ENCODE measurements at regions not wholly inside any gene's neighbourhood (a gene's known extent, or its start where the extent isn't known, plus 50 kb on each side); places are given as distances from the start of the nearest gene placed in this dataset.

- TF ChIP-seq CTCF (IDR thresholded peaks at IDR 0.05; ENCODE audit: unreplicated experiment): no peak
- no peaks in the 10 kb centered on the region for H3K9me3 Mint-ChIP-seq (ENCODE audit: low read depth)
- no peak overlapping the region for H3K4me3 Mint-ChIP-seq (ENCODE audit: low read depth)
- no peak for DNase-seq (ENCODE audit: low spot score, unreplicated experiment)
- H3K27ac Mint-ChIP-seq: no peak overlapping the region
- no peaks in the 10 kb centered on the region for H3K4me1 Mint-ChIP-seq (ENCODE audit: low read depth)
- no peaks in the 10 kb centered on the region for H3K36me3 Mint-ChIP-seq (ENCODE audit: insufficient read depth)
- peaks cover 3% of the 10 kb centered on the region for H3K27me3 Mint-ChIP-seq
Observed at GRCh38 chr7:41872966-41873365, 170.1 kb upstream of the INHBA start.

- no peak overlapping the region for H3K27ac Mint-ChIP-seq
- peaks cover 4% of the 10 kb centered on the region for H3K9me3 Mint-ChIP-seq (ENCODE audit: low read depth)
- no peak for TF ChIP-seq CTCF (IDR thresholded peaks at IDR 0.05; ENCODE audit: unreplicated experiment)
- no peak for DNase-seq (ENCODE audit: low spot score, unreplicated experiment)
- H3K4me3 Mint-ChIP-seq (ENCODE audit: low read depth): no peak overlapping the region
- no peaks in the 10 kb centered on the region for H3K4me1 Mint-ChIP-seq (ENCODE audit: low read depth)
- peaks cover 3% of the 10 kb centered on the region for H3K27me3 Mint-ChIP-seq
- H3K36me3 Mint-ChIP-seq (ENCODE audit: insufficient read depth): no peaks in the 10 kb centered on the region
Observed at GRCh38 chr7:41870461-41871138, 167.7 kb upstream of the INHBA start.

DNA sequence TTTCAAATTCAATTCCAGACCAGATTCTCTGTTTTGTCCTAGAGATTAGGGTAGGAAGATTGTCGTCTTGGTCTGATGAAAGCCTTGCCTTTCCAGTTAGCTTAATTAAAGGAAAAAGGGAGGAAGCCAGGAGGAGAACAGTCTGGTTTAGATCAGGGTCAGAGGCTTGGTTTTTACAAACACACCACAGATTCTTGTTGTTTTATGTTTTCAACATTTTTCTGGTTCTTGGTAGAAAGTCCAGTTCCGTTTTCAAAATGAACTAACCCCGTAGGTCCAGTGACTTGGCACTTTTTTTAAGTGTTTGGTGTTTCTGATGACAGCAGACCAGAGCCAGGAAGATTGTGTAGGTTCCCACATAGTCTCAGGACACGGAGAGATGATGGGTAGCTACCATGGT, 167.1 kb upstream of the INHBA start:
- no peak overlapping the region for H3K4me3 Mint-ChIP-seq (ENCODE audit: low read depth)
- DNase-seq (ENCODE audit: low spot score, unreplicated experiment): no peak
- H3K9me3 Mint-ChIP-seq (ENCODE audit: low read depth): peaks cover 8% of the 10 kb centered on the region
- no peaks in the 10 kb centered on the region for H3K4me1 Mint-ChIP-seq (ENCODE audit: low read depth)
- no peak overlapping the region for H3K27ac Mint-ChIP-seq
- H3K36me3 Mint-ChIP-seq (ENCODE audit: insufficient read depth): no peaks in the 10 kb centered on the region
- no peak for TF ChIP-seq CTCF (IDR thresholded peaks at IDR 0.05; ENCODE audit: unreplicated experiment)
- H3K27me3 Mint-ChIP-seq: peaks cover 3% of the 10 kb centered on the region

DNA sequence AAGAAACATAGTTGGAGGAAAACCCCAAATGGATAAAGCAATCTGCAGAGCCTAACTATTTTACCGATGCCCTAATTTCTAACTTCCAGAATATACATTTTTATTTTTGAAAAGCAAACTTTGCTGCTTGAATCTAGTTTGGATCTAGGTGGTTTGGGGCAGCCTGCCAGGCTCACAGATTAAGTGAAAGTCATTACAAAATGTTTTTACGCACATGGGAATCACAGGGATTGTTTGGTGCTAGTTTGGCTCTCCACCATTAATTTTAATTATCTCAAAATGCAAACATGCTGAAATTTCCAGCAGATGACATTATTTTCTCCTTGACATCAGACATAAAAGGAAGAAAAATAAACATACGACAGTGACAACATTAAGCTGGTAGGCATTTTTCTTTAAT, 166.7 kb upstream of the INHBA start:
- no peak for DNase-seq (ENCODE audit: low spot score, unreplicated experiment)
- Mint-ChIP-seq H3K27ac (no peak overlapping the region), H3K4me3 (ENCODE audit: low read depth) (no peak overlapping the region), H3K27me3 (peaks cover 1% of the 10 kb centered on the region), H3K9me3 (ENCODE audit: low read depth) (peaks cover 8% of the 10 kb centered on the region), H3K36me3 (ENCODE audit: insufficient read depth) (no peaks in the 10 kb centered on the region), H3K4me1 (ENCODE audit: low read depth) (no peaks in the 10 kb centered on the region)
- TF ChIP-seq CTCF (IDR thresholded peaks at IDR 0.05; ENCODE audit: unreplicated experiment): no peak

DNA sequence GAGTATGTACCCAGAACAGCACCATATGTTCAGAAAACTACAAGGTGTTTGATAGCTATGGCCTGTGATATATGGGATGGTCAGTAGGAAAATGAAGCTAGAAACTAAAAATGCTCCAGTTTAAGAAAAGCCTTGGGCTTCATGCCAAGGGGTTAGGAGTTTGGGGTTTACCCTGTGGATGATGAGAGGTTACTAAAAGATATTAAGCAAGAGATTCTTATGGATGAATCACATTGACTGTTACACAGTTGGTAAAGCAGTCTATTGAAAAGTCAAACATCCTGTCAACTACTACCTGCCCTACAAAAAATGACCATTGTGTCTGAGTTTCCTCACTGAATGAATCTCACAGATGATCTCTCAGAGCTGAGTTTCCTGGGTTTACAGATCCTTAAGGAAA, 166.2 kb upstream of the INHBA start:
- no peak overlapping the region for H3K4me3 Mint-ChIP-seq (ENCODE audit: low read depth)
- no peak for DNase-seq (ENCODE audit: low spot score, unreplicated experiment)
- no peaks in the 10 kb centered on the region for H3K4me1 Mint-ChIP-seq (ENCODE audit: low read depth)
- no peak overlapping the region for H3K27ac Mint-ChIP-seq
- no peak for TF ChIP-seq CTCF (IDR thresholded peaks at IDR 0.05; ENCODE audit: unreplicated experiment)
- H3K36me3 Mint-ChIP-seq (ENCODE audit: insufficient read depth): no peaks in the 10 kb centered on the region
- H3K9me3 Mint-ChIP-seq (ENCODE audit: low read depth): peaks cover 9% of the 10 kb centered on the region
- no peaks in the 10 kb centered on the region for H3K27me3 Mint-ChIP-seq

Measured in progenitor cell of endocrine pancreas (in vitro differentiated cells).